AG04450 (cell line): ENCODE measurements at regions not wholly inside any gene's neighbourhood (a gene's known extent, or its start where the extent isn't known, plus 50 kb on each side); places are given as distances from the start of the nearest gene placed in this dataset.

Source experiments
- CTCF ChIA-PET: fragments of 300-600, 350-600 bp; formaldehyde crosslinking; extraction: SDS; loops from one replicate; lab custom pipeline; 2022; ENCODE audit warnings: antibody characterized with exemption, inconsistent platforms; lab: Charles Lee
- POLR2A ChIA-PET: fragments of 350-600 bp; formaldehyde crosslinking; extraction: SDS; loops from one replicate; lab custom pipeline; 2021; ENCODE audit warnings: antibody characterized with exemption, inconsistent platforms; lab: Yijun Ruan, JAX
- DNase-seq: peaks from one replicate; pipeline ENCODE4 v3.0.0-alpha.2; 2011; ENCODE audit warnings: low read depth, low spot score
- H3K27ac ChIP-seq: one replicate; pipeline ENCODE4 v1.5.1; 2012; ENCODE audit warnings: low read depth, low read length, control low read depth
- H3K27me3 ChIP-seq: one replicate; pipeline ENCODE4 v1.6.0; 2012; ENCODE audit warnings: low read length; ENCODE audit not compliant: control insufficient read depth, insufficient read depth
- H3K4me3 ChIP-seq: 2 replicates; pipeline ENCODE4 v1.5.1; 2011; ENCODE audit warnings: mild to moderate bottlenecking, low read depth, low read length, control low read depth
- H3K9me3 ChIP-seq: 2 replicates; pipeline ENCODE4 v1.5.1; 2012; ENCODE audit warnings: low read length; ENCODE audit not compliant: control insufficient read depth, insufficient read depth
- CTCF ChIP-seq: IDR thresholded peaks from 2 replicates; pipeline ENCODE4 v1.5.1; 2011; ENCODE audit warnings: low read depth, low read length, control low read depth, inconsistent platforms

- Histone ChIP-seq H3K27ac (no peak overlapping the region), H3K9me3 (peaks cover 10% of the 10 kb centered on the region), H3K4me3 (no peak overlapping the region), H3K27me3 (no peaks in the 10 kb centered on the region)
- DNase-seq: no peak
- TF ChIP-seq CTCF: no peak
- ChIA-PET CTCF (no interaction called here), POLR2A (no interaction called here)
Observed at GRCh38 chr7:52465216-52465615, 570.2 kb upstream of the POM121L12 start.

- ChIA-PET POLR2A (no interaction called here), CTCF (no interaction called here)
- DNase-seq: no peak
- H3K4me3 ChIP-seq: no peak overlapping the region
- no peak for TF ChIP-seq CTCF
- peaks cover 10% of the 10 kb centered on the region for H3K9me3 ChIP-seq
- H3K27me3 ChIP-seq: no peaks in the 10 kb centered on the region
- H3K27ac ChIP-seq: no peak overlapping the region
Observed at GRCh38 chr7:52463341-52463740, 572.1 kb upstream of the POM121L12 start.

- ChIA-PET POLR2A (no interaction called here), CTCF (no interaction called here)
- no peak for TF ChIP-seq CTCF
- DNase-seq: no peak
- Histone ChIP-seq H3K27me3 (no peaks in the 10 kb centered on the region), H3K27ac (no peak overlapping the region), H3K4me3 (no peak overlapping the region), H3K9me3 (peaks cover 12% of the 10 kb centered on the region)
Observed at GRCh38 chr7:52462474-52462873, 573.0 kb upstream of the POM121L12 start.

GRCh38 chr7:52455571-52455970 is 579.9 kb upstream of the POM121L12 start:
- Histone ChIP-seq H3K9me3 (peaks cover 23% of the 10 kb centered on the region), H3K27ac (no peak overlapping the region), H3K4me3 (no peak overlapping the region), H3K27me3 (no peaks in the 10 kb centered on the region)
- CTCF ChIA-PET: no interaction called here
- POLR2A ChIA-PET: no interaction called here
- no peak for TF ChIP-seq CTCF
- DNase-seq: no peak

GRCh38 chr7:52450816-52451215 is 584.6 kb upstream of the POM121L12 start:
- H3K27me3 ChIP-seq: no peaks in the 10 kb centered on the region
- H3K4me3 ChIP-seq: no peak overlapping the region
- H3K27ac ChIP-seq: no peak overlapping the region
- no peak for TF ChIP-seq CTCF
- H3K9me3 ChIP-seq: peaks cover 18% of the 10 kb centered on the region
- ChIA-PET CTCF (no interaction called here), POLR2A (no interaction called here)
- DNase-seq: no peak
